ENCODE measurements at regions not wholly inside any gene's neighbourhood (a gene's known extent, or its start where the extent isn't known, plus 50 kb on each side); places are given as distances from the start of the nearest gene placed in this dataset.

DNA sequence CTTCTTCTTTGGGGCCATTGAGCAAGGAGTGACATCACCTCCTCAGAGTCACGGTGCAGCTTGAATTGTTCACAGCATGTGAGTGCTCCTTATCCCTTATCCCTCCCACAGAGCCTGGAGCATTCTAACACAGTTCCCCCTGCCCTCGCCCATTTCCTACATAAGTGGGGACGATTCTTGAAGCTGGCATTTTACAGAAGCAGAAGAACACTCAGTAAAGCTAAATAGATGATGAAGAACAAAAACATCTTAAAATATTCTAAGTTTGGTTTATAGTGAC lies 135.8 kb upstream of the APCDD1 start:
- TF ChIP-seq CTCF (IDR thresholded peaks at IDR 0.05; ENCODE audit: insufficient read depth, low read length) = no peak
- no peak for TF ChIP-seq REST (IDR thresholded peaks at IDR 0.05; ENCODE audit: insufficient replicate concordance, low read depth)
- no peak for TF ChIP-seq POLR2AphosphoS5 (IDR thresholded peaks at IDR 0.05; ENCODE audit: low read depth)
- TF ChIP-seq GABPA (IDR thresholded peaks at IDR 0.05; ENCODE audit: low read depth) = no peak
- no peak for TF ChIP-seq SPI1 (IDR thresholded peaks at IDR 0.05; ENCODE audit: borderline replicate concordance, low read depth)

Measured in HL-60 (cell line).